Endodermal cell (in vitro differentiated cells): ENCODE measurements at regions not wholly inside any gene's neighbourhood (a gene's known extent, or its start where the extent isn't known, plus 50 kb on each side); places are given as distances from the start of the nearest gene placed in this dataset.

Source experiments
- DNase-seq: peaks from one replicate; pipeline ENCODE4 v3.0.0-alpha.2; 2017
- H3K27ac ChIP-seq: 2 replicates; pipeline ENCODE4 v1.5.1; 2013; ENCODE audit warnings: mild to moderate bottlenecking, low read depth, low read length, moderate library complexity
- H3K27me3 ChIP-seq: 2 replicates; pipeline ENCODE4 v1.6.1; 2013; ENCODE audit warnings: mild to moderate bottlenecking, low read length, moderate library complexity; ENCODE audit not compliant: insufficient read depth, control insufficient read depth, poor library complexity, severe bottlenecking
- H3K36me3 ChIP-seq: 2 replicates; pipeline ENCODE4 v1.7.0; 2013; ENCODE audit warnings: mild to moderate bottlenecking, low read length, moderate library complexity; ENCODE audit not compliant: control insufficient read depth, insufficient read depth
- H3K4me1 ChIP-seq: one replicate; pipeline ENCODE4 v1.7.0; 2013; ENCODE audit warnings: low read length; ENCODE audit not compliant: control insufficient read depth, insufficient read depth
- H3K4me3 ChIP-seq: 2 replicates; pipeline ENCODE4 v1.5.1; 2013; ENCODE audit warnings: mild to moderate bottlenecking, low read length, moderate library complexity
- H3K9ac ChIP-seq: 2 replicates; pipeline ENCODE4 v1.6.1; 2013; ENCODE audit warnings: mild to moderate bottlenecking, low read length, moderate library complexity; ENCODE audit not compliant: poor library complexity, severe bottlenecking; ENCODE audit errors: extremely low read depth
- H3K9me3 ChIP-seq: 2 replicates; pipeline ENCODE4 v1.6.1; 2013; ENCODE audit warnings: mild to moderate bottlenecking, low read length, moderate library complexity; ENCODE audit not compliant: control insufficient read depth
- H3K27ac Mint-ChIP-seq: 2 replicates; pipeline ENCODE4 v1.8.0; 2020; ENCODE audit warnings: mixed read lengths
- H3K27me3 Mint-ChIP-seq: 2 replicates; pipeline ENCODE4 v1.8.0; 2021; ENCODE audit warnings: mild to moderate bottlenecking, mixed read lengths; ENCODE audit not compliant: insufficient read depth
- H3K36me3 Mint-ChIP-seq: 2 replicates; pipeline ENCODE4 v1.8.0; 2020; ENCODE audit warnings: low read depth, mixed read lengths
- H3K4me1 Mint-ChIP-seq: 2 replicates; pipeline ENCODE4 v1.8.0; 2020; ENCODE audit warnings: mixed read lengths
- H3K4me3 Mint-ChIP-seq: 2 replicates; pipeline ENCODE4 v1.8.0; 2020; ENCODE audit warnings: mild to moderate bottlenecking, moderate library complexity, mixed read lengths
- H3K9me3 Mint-ChIP-seq: 2 replicates; pipeline ENCODE4 v1.8.0; 2020; ENCODE audit warnings: mild to moderate bottlenecking, mixed read lengths
- CTCF ChIP-seq: fragments of 200-600 bp; sonication (generic); conservative IDR thresholded peaks from 2 replicates; pipeline ENCODE4 v1.5.0; 2021; ENCODE audit warnings: antibody characterized with exemption, mild to moderate bottlenecking
- WGBS, 2 experiments: methylation state at CpG; one replicate each; pipeline versions ENCODE4 v1.1.5 to v1.1.7; 2013; ENCODE audit warnings: missing lambda C conversion rate in 2 of 2, mixed read lengths in 1 of 2; ENCODE audit not compliant: insufficient coverage in 1 of 2, insufficient read length in 1 of 2; 5-methylcytosine and 5-hydroxymethylcytosine counted together

DNA sequence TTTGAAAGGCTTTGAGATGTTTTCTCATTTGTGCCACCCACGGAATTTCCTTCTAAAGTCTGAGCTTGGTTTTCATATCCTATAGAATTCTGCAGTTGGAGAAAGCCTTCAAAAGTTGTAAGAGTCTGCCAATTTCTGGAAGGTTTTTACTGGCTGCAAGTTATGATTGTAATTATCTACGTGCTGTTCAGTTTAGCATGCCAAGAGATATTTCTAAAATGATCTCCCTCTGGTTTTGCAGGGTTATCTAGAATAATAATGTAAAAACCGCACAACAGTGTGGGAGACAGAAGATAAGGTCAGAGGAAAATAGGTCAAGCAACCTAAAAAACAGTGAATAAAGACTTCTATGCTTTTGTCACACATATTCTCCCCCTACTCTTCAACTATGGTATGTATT, 69.3 kb downstream of the MTERF1 start:
- H3K4me3 ChIP-seq: no peak overlapping the region
- H3K36me3 Mint-ChIP-seq: no peaks in the 10 kb centered on the region
- WGBS, 2 experiments: 93 to 100% methylated on average over 1 to 3 of the region's 3 CpGs

GRCh38 chr7:91811641-91812040, 68.9 kb downstream of the MTERF1 start:
- H3K4me3 Mint-ChIP-seq: no peak overlapping the region
- H3K27me3 ChIP-seq: peaks cover 7% of the 10 kb centered on the region
- no peak for DNase-seq
- no peak overlapping the region for H3K9ac ChIP-seq
- H3K9me3 Mint-ChIP-seq: no peaks in the 10 kb centered on the region
- no peaks in the 10 kb centered on the region for H3K36me3 ChIP-seq
- 93 to 100% methylated on average over 1 of the region's 2 CpGs for WGBS, 2 experiments
- no peaks in the 10 kb centered on the region for H3K36me3 Mint-ChIP-seq
- no peak for TF ChIP-seq CTCF
- no peak overlapping the region for H3K27ac Mint-ChIP-seq
- peaks cover 11% of the 10 kb centered on the region for H3K27me3 Mint-ChIP-seq
- H3K4me1 ChIP-seq: no peaks in the 10 kb centered on the region
- H3K27ac ChIP-seq: no peak overlapping the region
- no peaks in the 10 kb centered on the region for H3K4me1 Mint-ChIP-seq
- no peak overlapping the region for H3K4me3 ChIP-seq
- H3K9me3 ChIP-seq: no peaks in the 10 kb centered on the region

More for the DNA sequence above, 69.3 kb downstream of the MTERF1 start:
- H3K4me1 Mint-ChIP-seq: no peaks in the 10 kb centered on the region
- Histone ChIP-seq H3K4me1 (no peaks in the 10 kb centered on the region), H3K27ac (no peak overlapping the region), H3K36me3 (no peaks in the 10 kb centered on the region), H3K9ac (no peak overlapping the region), H3K9me3 (no peaks in the 10 kb centered on the region), H3K27me3 (peaks cover 7% of the 10 kb centered on the region)
- no peak for DNase-seq
- no peaks in the 10 kb centered on the region for H3K9me3 Mint-ChIP-seq
- H3K27me3 Mint-ChIP-seq: peaks cover 11% of the 10 kb centered on the region
- no peak overlapping the region for H3K4me3 Mint-ChIP-seq
- TF ChIP-seq CTCF: no peak
- H3K27ac Mint-ChIP-seq: no peak overlapping the region

DNA sequence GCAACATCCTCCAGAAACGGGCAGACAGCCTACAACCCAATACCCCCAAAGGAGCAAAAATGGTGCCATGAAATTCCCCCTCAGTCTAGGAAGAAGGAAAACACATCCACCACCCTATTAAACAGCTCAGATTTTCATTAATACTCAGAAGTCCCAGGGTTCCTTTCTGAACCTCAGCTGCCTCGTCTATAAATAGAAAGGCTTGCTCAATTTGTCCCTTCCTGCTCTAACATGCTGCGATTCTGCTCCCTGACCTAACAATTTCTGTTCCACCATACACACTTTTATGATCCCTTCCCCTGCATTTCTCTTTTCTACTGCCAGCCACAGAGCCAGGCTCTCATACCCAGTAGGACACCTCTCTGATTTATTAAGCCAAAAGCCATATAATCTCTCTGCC, 68.1 kb downstream of the MTERF1 start:
- DNase-seq: no peak
- no peaks in the 10 kb centered on the region for H3K36me3 Mint-ChIP-seq
- Histone ChIP-seq H3K9ac (no peak overlapping the region), H3K4me1 (no peaks in the 10 kb centered on the region), H3K27ac (no peak overlapping the region), H3K9me3 (no peaks in the 10 kb centered on the region), H3K36me3 (no peaks in the 10 kb centered on the region), H3K4me3 (no peak overlapping the region), H3K27me3 (peaks cover 7% of the 10 kb centered on the region)
- no peak for TF ChIP-seq CTCF
- WGBS, 2 experiments: 88 to 92% methylated on average over 2 to 3 of the region's 3 CpGs
- no peak overlapping the region for H3K4me3 Mint-ChIP-seq
- H3K4me1 Mint-ChIP-seq: no peaks in the 10 kb centered on the region
- no peak overlapping the region for H3K27ac Mint-ChIP-seq
- no peaks in the 10 kb centered on the region for H3K9me3 Mint-ChIP-seq
- peaks cover 12% of the 10 kb centered on the region for H3K27me3 Mint-ChIP-seq
